Endothelial cell of umbilical vein (primary cell): ENCODE measurements at regions not wholly inside any gene's neighbourhood (a gene's known extent, or its start where the extent isn't known, plus 50 kb on each side); places are given as distances from the start of the nearest gene placed in this dataset.

Experiments
- CTCF ChIP-seq, 2 donors: IDR thresholded peaks; 1 replicate in 1 of 2; 2 replicates in 1 of 2; pipeline ENCODE4 v1.5.1; 2011; ENCODE audit warnings: low read length in 2 of 2, mild to moderate bottlenecking in 2 of 2, moderate library complexity in 2 of 2, control low read depth in 1 of 2, inconsistent platforms in 1 of 2, low read depth in 1 of 2; ENCODE audit not compliant: insufficient read depth in 1 of 2; ENCODE audit errors: extremely low read depth in 1 of 2
- EZH2 ChIP-seq: IDR thresholded peaks from 2 replicates; pipeline ENCODE4 v1.6.1; 2012; ENCODE audit warnings: borderline replicate concordance, low read depth, mild to moderate bottlenecking, moderate library complexity, low read length, inconsistent platforms; ENCODE audit not compliant: severe bottlenecking
- MAX ChIP-seq: IDR thresholded peaks from 2 replicates; pipeline ENCODE4 v1.6.1; 2011; ENCODE audit not compliant: insufficient read depth, insufficient read length
- POLR2A ChIP-seq: IDR thresholded peaks from 2 replicates; pipeline ENCODE4 v1.6.1; 2012; ENCODE audit warnings: low read depth, mild to moderate bottlenecking, control low read depth, low read length
- POLR2AphosphoS5 ChIP-seq: IDR thresholded peaks from 2 replicates; pipeline ENCODE4 v1.6.1; 2012; ENCODE audit warnings: low read depth, mild to moderate bottlenecking, control low read depth, low read length, moderate library complexity; ENCODE audit not compliant: insufficient read depth

DNA sequence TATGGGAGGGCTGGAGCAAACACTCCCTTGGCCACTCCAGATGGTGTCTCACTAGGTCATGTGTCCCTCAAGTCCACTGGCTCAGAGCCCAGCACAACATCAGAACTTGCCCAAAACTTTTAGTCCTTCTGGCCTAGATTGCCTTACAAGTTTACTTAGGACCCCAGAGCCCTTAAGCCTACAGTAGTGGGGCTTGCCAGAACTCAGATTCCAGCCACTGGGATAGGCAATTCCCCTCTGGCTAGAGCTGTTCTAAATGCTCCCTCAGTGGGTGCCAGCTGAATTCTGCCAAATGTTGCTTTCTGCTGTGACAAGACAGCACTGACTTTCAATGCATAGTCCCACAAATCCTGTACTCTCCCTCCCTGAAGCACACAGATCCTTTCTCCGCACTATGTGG is 331.1 kb downstream of the HTR7 start:
- TF ChIP-seq POLR2A (no peak), CTCF (IDR thresholded peaks at IDR 0.05; ENCODE audit: extremely low read depth in 1 of 2, insufficient read depth in 1 of 2, low read depth in 1 of 2, low read length in 2 of 2) (no peak), MAX (no peak), POLR2AphosphoS5 (no peak), EZH2 (no peak)
